Spleen (tissue), 11 donors: ENCODE measurements at regions not wholly inside any gene's neighbourhood (a gene's known extent, or its start where the extent isn't known, plus 50 kb on each side); places are given as distances from the start of the nearest gene placed in this dataset.

Source experiments
- DNase-seq: peaks from one replicate; pipeline ENCODE4 v3.0.0-alpha.2; 2020
- H3K27ac ChIP-seq, 8 donors: fragments of 200-600 bp; sonication (generic) in 7 of 8; 1 replicate in 4 of 8; 2 replicates in 4 of 8; pipeline versions ENCODE4 v1.5.0 to v1.8.0; 2016 to 2021; ENCODE audit warnings: inconsistent platforms in 4 of 8, mild to moderate bottlenecking in 4 of 8, moderate library complexity in 1 of 8
- H3K27me3 ChIP-seq, 7 donors: fragments of 200-600 bp; sonication (generic) in 6 of 7; replicated peaks in 1 of 7; 1 replicate in 4 of 7; 2 replicates in 3 of 7; pipeline versions ENCODE4 v1.5.0 to v1.8.0; 2016 to 2021; ENCODE audit warnings: inconsistent platforms in 3 of 7, mild to moderate bottlenecking in 1 of 7
- H3K36me3 ChIP-seq, 6 donors: fragments of 200-600 bp; sonication (generic) in 5 of 6; 1 replicate in 4 of 6; 2 replicates in 2 of 6; pipeline versions ENCODE4 v1.5.0 to v1.8.0; 2016 to 2021; ENCODE audit warnings: inconsistent platforms in 2 of 6
- H3K4me1 ChIP-seq, 6 donors: fragments of 200-600 bp; sonication (generic) in 5 of 6; 1 replicate in 3 of 6; 2 replicates in 3 of 6; pipeline versions ENCODE4 v1.5.0 to v1.8.0; 2016 to 2021; ENCODE audit warnings: inconsistent platforms in 3 of 6
- H3K4me3 ChIP-seq, 8 donors: fragments of 200-600 bp; sonication (generic) in 7 of 8; 1 replicate in 4 of 8; 2 replicates in 4 of 8; pipeline versions ENCODE4 v1.5.0 to v1.8.0; 2016 to 2021; ENCODE audit warnings: inconsistent platforms in 4 of 8, mild to moderate bottlenecking in 4 of 8, moderate library complexity in 2 of 8
- H3K9me3 ChIP-seq, 8 donors: fragments of 200-600 bp; sonication (generic) in 7 of 8; 1 replicate in 4 of 8; 2 replicates in 4 of 8; pipeline versions ENCODE4 v1.5.0 to v1.8.0; 2016 to 2021; ENCODE audit warnings: inconsistent platforms in 4 of 8
- POLR2A ChIP-seq, 3 donors: fragments of 450-650 bp; IDR thresholded peaks; one replicate each; pipeline ENCODE4 v1.5.1; 2017; ENCODE audit warnings: antibody characterized with exemption in 3 of 3, mild to moderate bottlenecking in 1 of 3
- POLR2AphosphoS5 ChIP-seq, 3 donors: sonication (generic); formaldehyde crosslinking; IDR thresholded peaks; one replicate each; pipeline ENCODE4 v1.5.1; 2017; ENCODE audit warnings: antibody characterized with exemption in 3 of 3
- WGBS, 5 donors: extraction: QIAGEN DNeasy Blood & Tissue Kit in 3 of 5; methylation state at CpG; one replicate each; pipeline versions ENCODE4 v1.1.5 to v1.1.7; 2013 to 2018; 5-methylcytosine and 5-hydroxymethylcytosine counted together
- intact Hi-C: fragments of 100-400 bp; cut with DNase I; formaldehyde crosslinking; loops from one replicate; pipeline ENCODE4 v1.15.0; 2023; ENCODE audit warnings: low total_unique reads
- TF ChIP-seq, protein P1 (sequence below), 11 experiments: fragments of 200-600 bp in 7 of 11; fragments of 450-650 bp in 4 of 11; sonication (generic) in 4 of 11; IDR thresholded peaks in 8 of 11; conservative IDR thresholded peaks in 3 of 11; 1 replicate in 7 of 11; 2 replicates in 4 of 11; pipeline versions ENCODE4 v1.4.0 to v1.8.0; 2016 to 2021; ENCODE audit warnings: antibody characterized with exemption in 11 of 11, inconsistent platforms in 4 of 11, mild to moderate bottlenecking in 1 of 11
- donor health status: healthy with polysubstance abuse.
- donor health status: DM: no; HTN: no; CAD: no; lungs with moderate emphysema.
- donor health status: DM: no; HTN: no; CAD: no.
- donor health status: Bipolar disorder and iron deficiency.
- donor health status: healthy.
- donor health status: DM: no; HTN: no; CAD: no.
- donor health status: DM: yes; HTN: yes; CAD: no.

GRCh38 chr6:170157567-170158218 is 133.2 kb downstream of the DLL1 start:
- no peak for TF ChIP-seq POLR2A (IDR thresholded peaks at IDR 0.05)
- no peak for TF ChIP-seq POLR2AphosphoS5 (IDR thresholded peaks at IDR 0.05)
- TF ChIP-seq, protein P1, sequence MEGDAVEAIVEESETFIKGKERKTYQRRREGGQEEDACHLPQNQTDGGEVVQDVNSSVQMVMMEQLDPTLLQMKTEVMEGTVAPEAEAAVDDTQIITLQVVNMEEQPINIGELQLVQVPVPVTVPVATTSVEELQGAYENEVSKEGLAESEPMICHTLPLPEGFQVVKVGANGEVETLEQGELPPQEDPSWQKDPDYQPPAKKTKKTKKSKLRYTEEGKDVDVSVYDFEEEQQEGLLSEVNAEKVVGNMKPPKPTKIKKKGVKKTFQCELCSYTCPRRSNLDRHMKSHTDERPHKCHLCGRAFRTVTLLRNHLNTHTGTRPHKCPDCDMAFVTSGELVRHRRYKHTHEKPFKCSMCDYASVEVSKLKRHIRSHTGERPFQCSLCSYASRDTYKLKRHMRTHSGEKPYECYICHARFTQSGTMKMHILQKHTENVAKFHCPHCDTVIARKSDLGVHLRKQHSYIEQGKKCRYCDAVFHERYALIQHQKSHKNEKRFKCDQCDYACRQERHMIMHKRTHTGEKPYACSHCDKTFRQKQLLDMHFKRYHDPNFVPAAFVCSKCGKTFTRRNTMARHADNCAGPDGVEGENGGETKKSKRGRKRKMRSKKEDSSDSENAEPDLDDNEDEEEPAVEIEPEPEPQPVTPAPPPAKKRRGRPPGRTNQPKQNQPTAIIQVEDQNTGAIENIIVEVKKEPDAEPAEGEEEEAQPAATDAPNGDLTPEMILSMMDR (IDR thresholded peaks at IDR 0.05 in 8 of 11, conservative IDR thresholded peaks at IDR 0.05 in 3 of 11), result no peak
- Histone ChIP-seq H3K36me3 (no peaks in the 10 kb centered on the region), H3K4me1 (peaks cover 0 to 10% (median 6%) of the 10 kb centered on the region in 6 donors), H3K9me3 (peaks cover 0 to 6% (median 0%) of the 10 kb centered on the region in 8 donors), H3K27ac (no peak overlapping the region), H3K4me3 (no peak overlapping the region), H3K27me3 (peaks cover 0 to 28% (median 6%) of the 10 kb centered on the region in 7 donors)
- DNase-seq, result no peak
- intact Hi-C loops, result no loop called here
- 82 to 94% (median 89%) methylated on average over 28 of the region's 28 CpGs for WGBS, 5 donors

DNA sequence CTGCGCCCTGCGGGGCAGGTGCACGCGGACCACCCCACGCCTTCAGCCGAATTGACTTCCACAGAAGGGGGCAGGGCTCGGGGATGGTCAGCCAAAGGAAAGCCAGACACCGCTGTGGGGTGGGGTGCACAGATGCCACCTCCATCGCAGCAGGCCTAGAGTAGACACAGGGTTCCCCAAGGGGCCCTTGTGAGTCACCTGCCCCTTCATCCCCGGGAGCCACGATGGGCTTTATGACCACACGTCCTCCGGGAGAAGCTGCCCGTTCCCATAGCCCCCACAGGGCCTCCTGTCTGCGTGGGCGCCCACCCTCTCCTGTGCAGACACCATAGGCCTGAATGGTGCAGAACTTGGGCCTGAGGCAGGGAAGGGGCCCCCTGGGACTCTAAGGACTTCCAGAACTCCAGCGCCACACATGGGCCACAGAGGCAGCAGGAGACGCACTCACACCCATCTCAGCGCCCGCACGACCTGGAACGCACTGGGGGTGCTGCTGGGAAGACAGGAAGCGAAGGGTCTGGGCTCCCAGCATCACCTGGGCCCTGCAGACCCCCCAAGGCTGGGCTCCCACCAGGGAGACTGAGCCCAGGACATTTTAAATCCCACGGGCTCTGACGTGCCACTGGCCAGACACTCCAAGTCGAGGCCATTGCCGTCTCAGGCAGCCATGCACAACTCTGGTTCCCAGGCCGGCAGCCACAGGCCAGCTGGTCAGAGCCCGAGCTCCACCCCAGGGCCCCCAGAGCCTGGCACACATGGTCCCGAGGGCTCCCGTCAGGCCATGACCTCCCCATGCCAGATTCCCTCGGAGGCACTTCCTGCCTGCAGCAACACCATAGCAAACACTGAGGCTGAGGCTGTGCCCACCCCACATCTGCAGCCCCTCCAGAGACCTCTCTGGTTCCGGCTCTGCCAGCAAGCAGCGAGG is 134.2 kb downstream of the DLL1 start:
- DNase-seq, result peak; percentile 69
- WGBS, 5 donors, result 81 to 93% (median 88%) methylated on average over 14 to 34 of the region's 34 CpGs
- Histone ChIP-seq H3K27ac (no peak overlapping the region), H3K9me3 (peaks cover 0 to 6% (median 0%) of the 10 kb centered on the region in 8 donors), H3K4me3 (no peak overlapping the region), H3K4me1 (peaks cover 0 to 20% (median 14%) of the 10 kb centered on the region in 6 donors), H3K27me3 (peaks cover 0 to 34% (median 10%) of the 10 kb centered on the region in 7 donors), H3K36me3 (no peaks in the 10 kb centered on the region)
- TF ChIP-seq POLR2AphosphoS5 (IDR thresholded peaks at IDR 0.05) (peak in 1 of 3 donors; percentile 4), POLR2A (IDR thresholded peaks at IDR 0.05) (no peak)
- TF ChIP-seq, protein P1 (IDR thresholded peaks at IDR 0.05 in 8 of 11, conservative IDR thresholded peaks at IDR 0.05 in 3 of 11), result no peak
- intact Hi-C loops, result no loop called here

DNA sequence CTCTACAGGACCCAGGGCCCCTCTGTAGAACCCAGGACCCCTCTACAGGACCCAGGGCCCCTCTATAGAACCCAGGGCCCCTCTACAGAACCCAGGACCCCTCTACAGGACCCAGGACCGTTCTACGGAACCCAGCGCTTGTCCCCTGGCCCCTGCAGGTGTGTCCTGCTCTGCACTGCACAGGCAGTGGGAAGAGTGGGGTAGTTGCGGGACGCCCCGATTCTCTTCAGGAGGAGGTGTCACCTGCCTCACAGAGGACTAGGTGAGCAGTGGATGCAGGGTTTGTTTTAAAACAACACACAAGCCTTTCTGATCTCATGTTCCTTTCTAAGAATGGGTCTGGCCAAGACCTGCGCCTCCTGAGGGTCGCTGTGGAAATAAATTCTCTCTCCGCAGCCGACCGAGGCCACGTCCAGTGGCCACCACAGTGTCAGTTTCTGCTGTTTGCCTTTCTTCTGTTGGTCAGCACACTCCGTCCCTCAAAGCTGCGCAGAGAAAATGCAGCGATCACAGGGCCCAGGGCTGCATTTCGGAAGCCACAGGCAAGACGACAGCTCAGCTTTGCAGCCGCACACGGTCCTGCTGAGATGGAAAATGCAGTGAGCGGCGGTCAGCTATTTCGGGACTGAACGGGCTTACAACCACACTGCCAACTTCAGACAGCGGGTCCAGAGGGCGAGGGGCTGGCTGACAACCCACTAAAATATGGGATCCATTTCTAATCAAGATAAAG is 135.2 kb downstream of the DLL1 start:
- intact Hi-C loops, result no loop called here
- 90 to 96% (median 93%) methylated on average over 25 of the region's 25 CpGs for WGBS, 5 donors

More for the DNA sequence above, 135.2 kb downstream of the DLL1 start:
- H3K4me3 ChIP-seq, result no peak overlapping the region
- H3K9me3 ChIP-seq, result peaks cover 0 to 6% (median 0%) of the 10 kb centered on the region in 8 donors
- H3K27me3 ChIP-seq, result peaks cover 0 to 45% (median 10%) of the 10 kb centered on the region in 7 donors
- H3K27ac ChIP-seq, result no peak overlapping the region
- DNase-seq, result peak; percentile 51
- TF ChIP-seq POLR2A (IDR thresholded peaks at IDR 0.05), result no peak
- TF ChIP-seq, protein P1 (IDR thresholded peaks at IDR 0.05 in 8 of 11, conservative IDR thresholded peaks at IDR 0.05 in 3 of 11), result no peak
- TF ChIP-seq POLR2AphosphoS5 (IDR thresholded peaks at IDR 0.05), result no peak
- H3K4me1 ChIP-seq, result peaks cover 0 to 28% (median 16%) of the 10 kb centered on the region in 6 donors
- H3K36me3 ChIP-seq, result no peaks in the 10 kb centered on the region
